ENCODE measurements at regions not wholly inside any gene's neighbourhood (a gene's known extent, or its start where the extent isn't known, plus 50 kb on each side); places are given as distances from the start of the nearest gene placed in this dataset.

- Mint-ChIP-seq H3K4me3 (no peak overlapping the region), H3K4me1 (no peaks in the 10 kb centered on the region), H3K27ac (no peak overlapping the region), H3K9me3 (no peaks in the 10 kb centered on the region), H3K36me3 (no peaks in the 10 kb centered on the region), H3K27me3 (ENCODE audit: low read depth in 3 of 3) (peaks cover 0 to 3% (median 0%) of the 10 kb centered on the region in 3 donors)
- no peak for DNase-seq
Observed at GRCh38 chr18:76554547-76555222, 59.6 kb upstream of the ZNF516 start.

- Mint-ChIP-seq H3K4me1 (no peaks in the 10 kb centered on the region), H3K4me3 (no peak overlapping the region), H3K36me3 (no peaks in the 10 kb centered on the region), H3K9me3 (no peaks in the 10 kb centered on the region), H3K27ac (no peak overlapping the region), H3K27me3 (ENCODE audit: low read depth in 3 of 3) (peaks cover 0 to 3% (median 0%) of the 10 kb centered on the region in 3 donors)
- no peak for DNase-seq
Observed at GRCh38 chr18:76553715-76554546, 58.9 kb upstream of the ZNF516 start.

- H3K4me1 Mint-ChIP-seq: no peaks in the 10 kb centered on the region
- no peaks in the 10 kb centered on the region for H3K36me3 Mint-ChIP-seq
- no peaks in the 10 kb centered on the region for H3K9me3 Mint-ChIP-seq
- no peak for DNase-seq
- H3K27ac Mint-ChIP-seq: no peak overlapping the region
- H3K4me3 Mint-ChIP-seq: no peak overlapping the region
- H3K27me3 Mint-ChIP-seq (ENCODE audit: low read depth in 3 of 3): peaks cover 0 to 9% (median 0%) of the 10 kb centered on the region in 3 donors
Observed at GRCh38 chr18:76548541-76548940, 53.5 kb upstream of the ZNF516 start.

GRCh38 chr18:76547296-76547695, 52.3 kb upstream of the ZNF516 start:
- Mint-ChIP-seq H3K27me3 (ENCODE audit: low read depth in 3 of 3) (peaks cover 0 to 9% (median 0%) of the 10 kb centered on the region in 3 donors), H3K4me1 (no peaks in the 10 kb centered on the region), H3K36me3 (no peaks in the 10 kb centered on the region), H3K9me3 (no peaks in the 10 kb centered on the region), H3K27ac (no peak overlapping the region), H3K4me3 (no peak overlapping the region)
- no peak for DNase-seq

- Mint-ChIP-seq H3K27me3 (ENCODE audit: low read depth in 3 of 3) (peaks cover 0 to 7% (median 0%) of the 10 kb centered on the region in 3 donors), H3K4me3 (no peak overlapping the region), H3K27ac (no peak overlapping the region), H3K4me1 (no peaks in the 10 kb centered on the region), H3K9me3 (no peaks in the 10 kb centered on the region), H3K36me3 (no peaks in the 10 kb centered on the region)
- DNase-seq: no peak
Observed at GRCh38 chr18:76546436-76546835, 51.4 kb upstream of the ZNF516 start.

- Mint-ChIP-seq H3K36me3 (no peaks in the 10 kb centered on the region), H3K9me3 (no peaks in the 10 kb centered on the region), H3K4me3 (no peak overlapping the region), H3K27ac (no peak overlapping the region), H3K27me3 (ENCODE audit: low read depth in 3 of 3) (peaks cover 0 to 7% (median 0%) of the 10 kb centered on the region in 3 donors), H3K4me1 (no peaks in the 10 kb centered on the region)
- no peak for DNase-seq
Observed at GRCh38 chr18:76546088-76546435, 51.0 kb upstream of the ZNF516 start.

GRCh38 chr18:76545433-76546087, 50.5 kb upstream of the ZNF516 start:
- H3K27ac Mint-ChIP-seq: no peak overlapping the region
- H3K27me3 Mint-ChIP-seq (ENCODE audit: low read depth in 3 of 3): peaks cover 0 to 7% (median 0%) of the 10 kb centered on the region in 3 donors
- no peak for DNase-seq
- H3K4me3 Mint-ChIP-seq: no peak overlapping the region
- no peaks in the 10 kb centered on the region for H3K9me3 Mint-ChIP-seq
- no peaks in the 10 kb centered on the region for H3K36me3 Mint-ChIP-seq
- H3K4me1 Mint-ChIP-seq: no peaks in the 10 kb centered on the region

GRCh38 chr18:76544511-76545345, 49.7 kb upstream of the ZNF516 start:
- H3K4me3 Mint-ChIP-seq: no peak overlapping the region
- peaks cover 0 to 7% (median 0%) of the 10 kb centered on the region in 3 donors for H3K27me3 Mint-ChIP-seq (ENCODE audit: low read depth in 3 of 3)
- H3K36me3 Mint-ChIP-seq: no peaks in the 10 kb centered on the region
- H3K9me3 Mint-ChIP-seq: no peaks in the 10 kb centered on the region
- no peaks in the 10 kb centered on the region for H3K4me1 Mint-ChIP-seq
- no peak for DNase-seq
- no peak overlapping the region for H3K27ac Mint-ChIP-seq
